Left cardiac atrium (tissue), 4 donors: ENCODE measurements at regions not wholly inside any gene's neighbourhood (a gene's known extent, or its start where the extent isn't known, plus 50 kb on each side); places are given as distances from the start of the nearest gene placed in this dataset.
A peak's percentile ranks its signal among the peaks of the same experiment; 100 is the strongest.
"Not testable (repeated sequence)": the region's sequence is repeated elsewhere in the genome, so short reads cannot be mapped to it uniquely, and the experiment has no call there.

Experiments used
- ATAC-seq, 2 donors: fragments of 200-7000 bp; cut with Tn5 transposase; one replicate each; pipeline ENCODE4 v1.9.1; 2020; ENCODE audit warnings: mild to moderate bottlenecking in 2 of 2, moderate library complexity in 2 of 2
- DNase-seq: peaks from one replicate; pipeline ENCODE4 v3.0.0-alpha.2; 2020
- intact Hi-C, 2 donors: fragments of 100-400 bp; cut with DNase I; formaldehyde crosslinking; loops; one replicate each; pipeline versions ENCODE4 v1.14.1 to v1.15.1; 2022 to 2023
- donor health status: DM: no; HTN: yes; CAD: no.
- donor health status: DM: no; HTN: yes; CAD: no; lungs with severe emphysema.
- donor health status: DM: yes; HTN: yes; CAD: no.
- donor health status: Dilated cardiomyopathy.

GRCh38 chr14:19659850-19660558 is 53.7 kb downstream of the OR11H2 start:
- DNase-seq, ATAC-seq, intact Hi-C loops: not testable (repeated sequence)

DNA sequence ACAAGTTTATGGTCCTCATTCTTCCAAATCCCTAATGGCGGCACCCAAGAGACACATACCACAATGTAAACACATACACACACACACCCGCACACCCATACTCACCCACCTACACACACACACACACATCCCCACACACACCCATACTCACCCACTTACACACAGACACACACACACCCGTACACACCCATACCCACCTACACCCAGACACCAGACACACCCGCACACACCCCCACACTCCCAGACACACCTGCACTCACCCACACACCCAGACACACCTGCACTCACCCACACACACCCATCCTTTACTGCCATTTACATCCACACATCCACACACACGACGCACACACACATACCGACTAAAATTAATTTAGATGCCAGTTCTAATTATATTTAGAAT is 55.0 kb downstream of the OR11H2 start:
- intact Hi-C loops, DNase-seq: not testable (repeated sequence)
- peak in 1 of 2 donors; percentile 25 for ATAC-seq

DNA sequence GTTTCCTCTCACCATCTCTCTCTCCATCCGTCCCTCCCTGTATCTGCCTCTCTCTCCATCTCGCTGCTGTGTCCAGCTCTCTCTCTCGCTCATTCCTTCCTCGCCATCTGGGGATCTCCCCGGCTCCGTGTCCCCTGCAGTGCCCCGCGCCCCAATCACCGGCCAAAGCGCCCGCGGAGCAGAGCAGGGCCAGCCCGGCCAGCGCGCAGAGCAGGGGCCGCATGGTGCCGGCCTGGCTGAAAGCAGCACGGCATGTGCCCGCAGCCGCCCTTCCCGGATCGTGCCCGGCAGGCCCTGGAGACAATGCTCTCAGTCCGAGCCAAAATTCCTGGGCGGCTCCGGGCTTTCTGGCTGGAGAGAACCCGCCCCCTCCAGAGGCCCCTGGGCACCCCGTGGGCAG is 75.1 kb downstream of the OR11H2 start:
- DNase-seq, ATAC-seq, intact Hi-C loops: not testable (repeated sequence)

DNA sequence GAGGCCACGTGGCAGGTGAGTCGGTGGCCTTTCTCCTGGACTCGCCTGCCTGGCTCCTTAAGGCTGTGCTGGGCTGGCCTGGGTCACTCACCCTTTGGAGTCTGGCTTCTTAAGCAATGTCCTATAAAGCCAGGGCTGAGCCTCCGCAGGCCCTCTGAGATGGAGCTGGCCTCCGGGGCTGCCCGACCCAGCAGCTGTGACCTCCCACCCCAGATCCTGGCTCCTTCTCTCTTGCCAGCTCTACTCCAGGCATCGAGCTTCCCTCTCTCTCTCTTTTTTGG is 75.7 kb downstream of the OR11H2 start:
- intact Hi-C loops, ATAC-seq, DNase-seq: not testable (repeated sequence)

DNA sequence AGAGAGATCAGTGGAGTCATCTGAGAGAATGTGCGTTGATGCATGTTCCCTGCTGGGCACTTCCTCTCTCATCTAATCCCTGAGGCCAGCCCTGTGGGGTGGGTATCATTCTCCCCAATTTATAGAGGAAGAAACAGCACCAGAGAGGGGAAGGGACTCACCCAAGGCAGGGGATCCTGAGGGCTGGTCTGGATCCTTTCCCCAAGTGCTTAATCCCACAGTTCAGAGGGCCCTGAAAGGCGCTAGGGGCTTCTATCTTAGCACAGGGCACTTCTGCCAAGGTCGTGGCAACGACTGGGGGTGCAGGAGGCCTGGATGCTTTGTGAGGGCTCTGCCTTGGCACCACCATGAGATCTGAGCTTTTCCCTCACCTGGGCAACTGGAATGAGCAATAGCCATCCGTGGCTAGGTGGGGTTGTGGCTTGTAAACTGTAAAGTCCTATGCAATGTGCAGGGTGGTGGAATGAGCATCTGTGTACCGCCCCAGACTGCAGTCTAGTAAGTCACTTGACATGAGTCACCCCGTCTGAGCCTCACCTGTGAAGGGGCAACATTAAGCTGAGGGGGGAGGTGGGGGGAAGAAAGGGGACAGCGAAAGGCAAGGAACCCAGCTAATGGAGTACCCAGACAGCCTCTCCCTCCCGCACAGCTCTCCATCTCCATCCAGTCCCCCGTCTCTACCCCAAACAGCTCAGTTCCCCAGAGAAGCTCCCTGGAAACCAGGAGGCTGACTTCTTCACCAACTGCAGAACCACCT is 76.2 kb downstream of the OR11H2 start:
- DNase-seq, intact Hi-C loops, ATAC-seq: not testable (repeated sequence)

- intact Hi-C loops, ATAC-seq, DNase-seq: not testable (repeated sequence)
Measured at GRCh38 chr14:19613546-19613945, 100.1 kb downstream of the OR11H2 start.
